GM18867 (cell line): ENCODE measurements at regions not wholly inside any gene's neighbourhood (a gene's known extent, or its start where the extent isn't known, plus 50 kb on each side); places are given as distances from the start of the nearest gene placed in this dataset.
"Not testable (repeated sequence)": the region's sequence is repeated elsewhere in the genome, so short reads cannot be mapped to it uniquely, and the experiment has no call there.

Experiments used
- ATAC-seq: cut with Tn5 transposase; IDR thresholded peaks from one replicate; pipeline ENCODE4 v1.9.1; 2021; ENCODE audit warnings: mild to moderate bottlenecking, moderate library complexity; ENCODE audit not compliant: unreplicated experiment

GRCh38 chr2:173545364-173545763 is 190.7 kb downstream of the CDCA7 start:
- no peak for ATAC-seq

- peak; percentile 63 for ATAC-seq
Observed at GRCh38 chr2:173547499-173547898, 192.8 kb downstream of the CDCA7 start.

- ATAC-seq = no peak
Observed at GRCh38 chr2:173550143-173550542, 195.5 kb downstream of the CDCA7 start.

GRCh38 chr2:173552531-173552930 is 197.9 kb downstream of the CDCA7 start:
- no peak for ATAC-seq

GRCh38 chr2:173553593-173553992 is 198.9 kb downstream of the CDCA7 start:
- no peak for ATAC-seq

GRCh38 chr2:173555833-173556232 is 201.2 kb downstream of the CDCA7 start:
- no peak for ATAC-seq

GRCh38 chr2:173556816-173557215 is 202.1 kb downstream of the CDCA7 start:
- ATAC-seq = no peak

- no peak for ATAC-seq
Observed at GRCh38 chr2:173557497-173557896, 202.8 kb downstream of the CDCA7 start.

GRCh38 chr2:173567493-173567892 is 212.8 kb downstream of the CDCA7 start:
- ATAC-seq = no peak

GRCh38 chr2:173568054-173568453 is 213.4 kb downstream of the CDCA7 start:
- ATAC-seq = no peak

- no peak for ATAC-seq
Observed at GRCh38 chr2:173571021-173571821, 216.5 kb downstream of the CDCA7 start.

GRCh38 chr2:173571887-173572680 is 217.4 kb downstream of the CDCA7 start:
- ATAC-seq = no peak

- no peak for ATAC-seq
Observed at GRCh38 chr2:173572848-173573247, 218.2 kb downstream of the CDCA7 start.

- ATAC-seq = not testable (repeated sequence)
Observed at GRCh38 chr2:173573782-173574181, 219.1 kb downstream of the CDCA7 start.

GRCh38 chr2:173574324-173575112 is 219.8 kb downstream of the CDCA7 start:
- no peak for ATAC-seq

GRCh38 chr2:173578404-173579107 is 223.9 kb downstream of the CDCA7 start:
- no peak for ATAC-seq

- no peak for ATAC-seq
Observed at GRCh38 chr2:173580351-173580750, 225.7 kb downstream of the CDCA7 start.

GRCh38 chr2:173580956-173581355 is 226.3 kb downstream of the CDCA7 start:
- no peak for ATAC-seq

GRCh38 chr2:173583196-173583595 is 228.5 kb downstream of the CDCA7 start:
- no peak for ATAC-seq

GRCh38 chr2:173584000-173584399 is 229.3 kb downstream of the CDCA7 start:
- no peak for ATAC-seq
